ENCODE measurements at regions not wholly inside any gene's neighbourhood (a gene's known extent, or its start where the extent isn't known, plus 50 kb on each side); places are given as distances from the start of the nearest gene placed in this dataset.

- peaks cover 10% of the 10 kb centered on the region; the same call in 1 of the 2 replicates for H3K9me3 ChIP-seq (ENCODE audit: low read length)
- intact Hi-C loops (cut with micrococcal nuclease; ENCODE audit: unreplicated experiment) = no loop called here
- no peak overlapping the region for H3K4me3 ChIP-seq (replicated peaks in 1 of 3; ENCODE audit: insufficient read depth in 1 of 3, low read depth in 2 of 3, low read length in 3 of 3)
- H3K4me2 ChIP-seq (ENCODE audit: low read depth, low read length) = no peak overlapping the region
- H3K4me1 ChIP-seq (ENCODE audit: insufficient read depth, low read length) = no peaks in the 10 kb centered on the region
- ChIA-PET CTCF (ENCODE audit: low intra/inter-chr PET ratio, low total read pairs) (no interaction called here), POLR2A (no interaction called here)
- H3K9ac ChIP-seq (ENCODE audit: insufficient read depth, low read depth, low read length) = no peak overlapping the region
- H2AFZ ChIP-seq (ENCODE audit: low read length) = no peak overlapping the region
- no peak for ATAC-seq
- 0% methylated on average over 2 of the region's 2 CpGs for WGBS (ENCODE audit: low lambda C conversion rate)
- no peaks in the 10 kb centered on the region for H3K79me2 ChIP-seq (ENCODE audit: insufficient read depth, low read length)
- BruUV-seq (replicated peaks) = no TSS peak
- no peak for DNase-seq (ENCODE audit: low spot score)
- TF ChIP-seq ZNF296 (CRISPR knock-in tag; conservative IDR thresholded peaks at IDR 0.05) (no peak), TRAFD1 (CRISPR knock-in tag; IDR thresholded peaks at IDR 0.05; ENCODE audit: borderline replicate concordance) (no peak), ZNF572 (CRISPR knock-in tag; IDR thresholded peaks at IDR 0.05) (no peak)
- peaks cover 0 to 5% of the 10 kb centered on the region in 2 experiments; a peak in 1 of 5 replicates for H3K27me3 ChIP-seq (ENCODE audit: control insufficient read depth in 1 of 2, insufficient read depth in 2 of 2, low read length in 2 of 2)
- FAIRE-seq = no peak
- H4K20me1 ChIP-seq (ENCODE audit: insufficient read depth, low read length) = no peaks in the 10 kb centered on the region
- no peak overlapping the region for H3K27ac ChIP-seq (ENCODE audit: extremely low read length, insufficient read depth, low read length)
- no peaks in the 10 kb centered on the region for H3K36me3 ChIP-seq (replicated peaks in 1 of 2; ENCODE audit: control insufficient read depth in 1 of 2, insufficient read depth in 2 of 2, low read length in 2 of 2)
- in situ Hi-C loops (cut with HindIII; ENCODE audit: extremely low pct_ligation_motif_present, low pct_unique_long_range_greater_than_20kb) = no loop called here
These were observed 77.2 kb upstream of the ABCA12 start for GRCh38 chr2:215215637-215216036.

DNA sequence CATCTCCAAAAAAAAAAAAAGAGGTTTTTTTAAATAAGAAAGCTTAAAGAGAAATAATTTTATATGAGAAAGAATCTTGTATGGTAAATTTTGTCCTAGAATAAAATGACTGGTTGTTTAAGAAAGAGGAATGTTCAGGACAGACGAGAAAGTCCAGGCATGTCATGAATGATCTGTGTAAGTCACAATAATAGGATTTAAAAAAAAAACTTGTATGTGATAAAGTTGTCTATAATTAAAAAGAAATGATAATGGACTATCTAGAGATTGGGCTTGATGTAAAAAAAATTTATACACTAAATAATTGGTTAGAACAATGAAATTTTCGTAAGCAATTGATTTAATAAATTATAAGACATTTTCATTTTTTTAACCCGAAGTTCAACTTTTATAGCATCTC, 71.7 kb upstream of the ABCA12 start:
- CTCF ChIA-PET (ENCODE audit: low intra/inter-chr PET ratio, low total read pairs) = no interaction called here
- BruUV-seq (replicated peaks) = no TSS peak
- DNase-seq (ENCODE audit: low spot score) (no peak), FAIRE-seq (no peak), ATAC-seq (no peak)
- Histone ChIP-seq H3K27ac (ENCODE audit: extremely low read length, insufficient read depth, low read length) (no peak overlapping the region), H3K27me3 (ENCODE audit: control insufficient read depth in 1 of 2, insufficient read depth in 2 of 2, low read length in 2 of 2) (no peaks in the 10 kb centered on the region), H3K9ac (ENCODE audit: insufficient read depth, low read depth, low read length) (no peak overlapping the region), H3K4me1 (ENCODE audit: insufficient read depth, low read length) (no peaks in the 10 kb centered on the region), H3K9me3 (ENCODE audit: low read length) (peaks cover 32% of the 10 kb centered on the region), H3K79me2 (ENCODE audit: insufficient read depth, low read length) (no peaks in the 10 kb centered on the region), H3K4me3 (replicated peaks in 1 of 3; ENCODE audit: insufficient read depth in 1 of 3, low read depth in 2 of 3, low read length in 3 of 3) (no peak overlapping the region), H3K4me2 (ENCODE audit: low read depth, low read length) (no peak overlapping the region), H2AFZ (ENCODE audit: low read length) (no peak overlapping the region), H4K20me1 (ENCODE audit: insufficient read depth, low read length) (no peaks in the 10 kb centered on the region), H3K36me3 (replicated peaks in 1 of 2; ENCODE audit: control insufficient read depth in 1 of 2, insufficient read depth in 2 of 2, low read length in 2 of 2) (no peaks in the 10 kb centered on the region)
- 4% methylated on average over 3 of the region's 3 CpGs for WGBS (ENCODE audit: low lambda C conversion rate)
- intact Hi-C loops (cut with micrococcal nuclease; ENCODE audit: unreplicated experiment) = no loop called here
- in situ Hi-C loops (cut with HindIII; ENCODE audit: extremely low pct_ligation_motif_present, low pct_unique_long_range_greater_than_20kb) = no loop called here
- POLR2A ChIA-PET = no interaction called here
- TF ChIP-seq ZBTB34 (CRISPR knock-in tag; IDR thresholded peaks at IDR 0.05) = no peak
- TF ChIP-seq PBX2 (CRISPR knock-in tag; IDR thresholded peaks at IDR 0.05) = no peak
- TF ChIP-seq, protein P1, sequence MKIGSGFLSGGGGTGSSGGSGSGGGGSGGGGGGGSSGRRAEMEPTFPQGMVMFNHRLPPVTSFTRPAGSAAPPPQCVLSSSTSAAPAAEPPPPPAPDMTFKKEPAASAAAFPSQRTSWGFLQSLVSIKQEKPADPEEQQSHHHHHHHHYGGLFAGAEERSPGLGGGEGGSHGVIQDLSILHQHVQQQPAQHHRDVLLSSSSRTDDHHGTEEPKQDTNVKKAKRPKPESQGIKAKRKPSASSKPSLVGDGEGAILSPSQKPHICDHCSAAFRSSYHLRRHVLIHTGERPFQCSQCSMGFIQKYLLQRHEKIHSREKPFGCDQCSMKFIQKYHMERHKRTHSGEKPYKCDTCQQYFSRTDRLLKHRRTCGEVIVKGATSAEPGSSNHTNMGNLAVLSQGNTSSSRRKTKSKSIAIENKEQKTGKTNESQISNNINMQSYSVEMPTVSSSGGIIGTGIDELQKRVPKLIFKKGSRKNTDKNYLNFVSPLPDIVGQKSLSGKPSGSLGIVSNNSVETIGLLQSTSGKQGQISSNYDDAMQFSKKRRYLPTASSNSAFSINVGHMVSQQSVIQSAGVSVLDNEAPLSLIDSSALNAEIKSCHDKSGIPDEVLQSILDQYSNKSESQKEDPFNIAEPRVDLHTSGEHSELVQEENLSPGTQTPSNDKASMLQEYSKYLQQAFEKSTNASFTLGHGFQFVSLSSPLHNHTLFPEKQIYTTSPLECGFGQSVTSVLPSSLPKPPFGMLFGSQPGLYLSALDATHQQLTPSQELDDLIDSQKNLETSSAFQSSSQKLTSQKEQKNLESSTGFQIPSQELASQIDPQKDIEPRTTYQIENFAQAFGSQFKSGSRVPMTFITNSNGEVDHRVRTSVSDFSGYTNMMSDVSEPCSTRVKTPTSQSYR (CRISPR knock-in tag; IDR thresholded peaks at IDR 0.05; ENCODE audit: borderline replicate concordance) = no peak
- TF ChIP-seq, protein P2, sequence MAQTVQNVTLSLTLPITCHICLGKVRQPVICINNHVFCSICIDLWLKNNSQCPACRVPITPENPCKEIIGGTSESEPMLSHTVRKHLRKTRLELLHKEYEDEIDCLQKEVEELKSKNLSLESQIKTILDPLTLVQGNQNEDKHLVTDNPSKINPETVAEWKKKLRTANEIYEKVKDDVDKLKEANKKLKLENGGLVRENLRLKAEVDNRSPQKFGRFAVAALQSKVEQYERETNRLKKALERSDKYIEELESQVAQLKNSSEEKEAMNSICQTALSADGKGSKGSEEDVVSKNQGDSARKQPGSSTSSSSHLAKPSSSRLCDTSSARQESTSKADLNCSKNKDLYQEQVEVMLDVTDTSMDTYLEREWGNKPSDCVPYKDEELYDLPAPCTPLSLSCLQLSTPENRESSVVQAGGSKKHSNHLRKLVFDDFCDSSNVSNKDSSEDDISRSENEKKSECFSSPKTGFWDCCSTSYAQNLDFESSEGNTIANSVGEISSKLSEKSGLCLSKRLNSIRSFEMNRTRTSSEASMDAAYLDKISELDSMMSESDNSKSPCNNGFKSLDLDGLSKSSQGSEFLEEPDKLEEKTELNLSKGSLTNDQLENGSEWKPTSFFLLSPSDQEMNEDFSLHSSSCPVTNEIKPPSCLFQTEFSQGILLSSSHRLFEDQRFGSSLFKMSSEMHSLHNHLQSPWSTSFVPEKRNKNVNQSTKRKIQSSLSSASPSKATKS (CRISPR knock-in tag; IDR thresholded peaks at IDR 0.05) = no peak
- TF ChIP-seq ZNF282 (IDR thresholded peaks at IDR 0.05; ENCODE audit: partially characterized antibody) = no peak
- no peak for TF ChIP-seq ZNF879 (CRISPR knock-in tag; IDR thresholded peaks at IDR 0.05)

Data from HepG2 (cell line).